ENCODE measurements at regions not wholly inside any gene's neighbourhood (a gene's known extent, or its start where the extent isn't known, plus 50 kb on each side); places are given as distances from the start of the nearest gene placed in this dataset.

DNA sequence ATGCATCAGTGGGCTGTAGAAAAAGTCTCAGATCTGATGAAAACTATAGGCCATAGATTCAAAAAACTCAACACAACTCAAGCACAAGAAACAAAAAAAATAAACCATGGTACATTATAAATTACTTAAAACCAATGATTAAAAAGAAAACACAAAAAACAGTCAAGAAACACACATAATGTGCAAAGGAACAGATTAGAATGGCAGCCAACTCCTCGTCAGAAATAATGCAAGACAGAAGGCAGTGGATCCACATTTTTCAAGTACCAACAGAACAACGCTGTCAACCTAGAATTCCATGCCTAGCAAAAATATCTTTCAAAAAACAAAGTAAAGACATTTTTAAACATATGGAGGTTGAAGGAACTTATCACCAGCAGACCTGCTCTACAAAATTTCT lies 69.7 kb downstream of the PSMB1 start:
- no peak for DNase-seq

- DNase-seq = no peak
These were observed 72.9 kb downstream of the PSMB1 start for GRCh38 chr6:170480050-170480692.

DNA sequence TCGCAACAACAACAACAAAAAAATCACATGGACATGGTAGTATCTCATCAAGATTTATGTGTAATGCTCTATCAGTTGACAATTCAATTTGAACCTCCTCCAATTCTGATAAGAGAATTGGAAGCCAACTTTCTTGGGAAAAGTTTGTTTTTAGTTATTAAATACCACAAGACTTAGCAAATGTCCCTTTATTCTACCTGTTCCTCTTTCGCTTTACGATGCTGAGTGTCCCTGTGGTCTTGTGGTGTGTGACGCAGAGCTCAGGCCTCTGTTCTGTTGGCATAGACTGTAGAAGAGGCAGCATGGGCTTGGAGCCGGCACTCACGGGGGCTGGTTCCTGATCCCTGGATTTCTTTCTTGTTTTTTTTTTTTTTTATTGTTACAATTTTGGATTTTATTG lies 76.7 kb downstream of the PSMB1 start:
- no peak for DNase-seq

GRCh38 chr6:170475118-170475517 lies 78.0 kb downstream of the PSMB1 start:
- no peak for DNase-seq

GRCh38 chr6:170473801-170474200 lies 79.3 kb downstream of the PSMB1 start:
- DNase-seq = no peak

DNA sequence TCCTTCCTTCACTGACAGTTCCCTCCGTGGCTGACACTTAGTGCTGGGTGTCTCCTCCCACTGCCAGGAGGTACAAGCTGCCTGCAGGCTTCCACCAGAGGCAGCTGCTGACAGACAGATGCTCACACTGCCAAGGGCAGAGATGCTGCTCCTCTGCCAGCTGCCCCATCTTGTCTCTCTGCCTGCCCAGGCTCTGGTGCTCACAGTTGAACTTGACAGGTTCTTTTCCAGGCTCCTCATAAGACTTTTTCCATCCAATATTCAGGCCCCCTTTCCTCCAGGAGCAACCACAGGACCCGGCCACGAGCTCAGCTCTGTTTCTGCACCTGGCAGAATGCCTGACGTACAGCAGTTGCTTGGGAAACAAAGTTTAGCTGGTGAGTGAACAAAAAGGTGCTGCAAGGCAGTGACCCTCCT lies 79.8 kb downstream of the PSMB1 start:
- DNase-seq = peak; percentile 23

DNA sequence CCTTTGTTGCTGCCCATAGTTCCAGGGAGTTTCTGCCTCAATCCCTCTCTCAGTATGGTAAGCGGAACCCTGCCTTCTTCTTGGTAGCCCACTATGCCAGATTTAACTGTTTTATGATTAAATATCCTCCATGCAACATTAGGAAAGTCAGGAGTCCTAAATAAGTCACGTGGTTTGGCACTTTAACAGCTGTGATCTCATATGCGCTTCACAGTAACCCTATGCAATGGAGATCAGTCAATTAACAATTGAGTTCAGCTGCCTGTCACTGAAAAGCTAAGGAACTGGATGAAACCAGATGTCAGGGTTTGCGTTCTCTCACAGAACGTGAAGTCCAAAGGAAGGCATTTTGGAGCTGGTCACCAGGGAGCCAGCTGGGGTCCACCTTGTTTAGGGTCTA lies 81.6 kb downstream of the PSMB1 start:
- DNase-seq = no peak

- no peak for DNase-seq
These were observed 82.4 kb downstream of the PSMB1 start for GRCh38 chr6:170470734-170471133.

GRCh38 chr6:170464524-170464979 lies 88.6 kb downstream of the PSMB1 start:
- DNase-seq = no peak

- no peak for DNase-seq
These were observed 89.0 kb downstream of the PSMB1 start for GRCh38 chr6:170464080-170464479.

DNA sequence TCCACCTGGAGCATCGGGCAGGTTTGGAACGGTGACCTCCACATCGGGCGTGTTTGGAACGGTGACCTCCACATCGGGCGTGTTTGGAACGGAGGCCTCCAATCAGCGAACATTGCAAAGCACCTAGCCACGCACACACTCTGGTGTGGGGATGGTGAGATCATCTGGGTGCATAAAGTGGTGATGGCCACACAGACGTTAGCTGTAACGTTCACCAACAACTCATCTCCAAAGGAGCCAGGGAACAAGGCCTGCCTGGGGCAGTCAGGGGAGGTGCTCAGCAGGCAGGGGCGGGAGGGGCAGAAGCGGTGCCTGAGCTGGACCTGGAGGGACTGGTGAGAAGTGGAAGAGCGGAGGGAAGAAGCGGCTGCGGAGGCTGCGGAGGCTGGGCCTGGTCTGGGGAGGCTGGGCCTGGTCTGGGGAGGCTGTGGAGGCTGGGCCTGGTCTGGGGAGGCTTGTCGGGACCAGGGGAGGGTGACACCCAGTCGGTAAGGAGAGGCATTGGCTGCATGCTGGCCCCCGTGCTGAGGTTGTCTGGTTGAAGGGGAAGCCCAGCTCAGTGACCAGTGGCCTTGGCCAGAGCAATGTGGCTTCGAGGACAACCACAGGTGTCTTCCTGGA lies 89.9 kb downstream of the PSMB1 start:
- DNase-seq = no peak

GRCh38 chr6:170462366-170463020 lies 90.6 kb downstream of the PSMB1 start:
- DNase-seq = no peak

GRCh38 chr6:170461556-170462365 lies 91.3 kb downstream of the PSMB1 start:
- DNase-seq = no peak

- DNase-seq = no peak
These were observed 92.0 kb downstream of the PSMB1 start for GRCh38 chr6:170461111-170461510.

- DNase-seq = no peak
These were observed 92.5 kb downstream of the PSMB1 start for GRCh38 chr6:170460641-170461040.

- DNase-seq = no peak
These were observed 93.7 kb downstream of the PSMB1 start for GRCh38 chr6:170459451-170459850.

- DNase-seq = peak; percentile 4
These were observed 96.0 kb downstream of the PSMB1 start for GRCh38 chr6:170456886-170457698.

Data from NCI-H345 (cell line).